ENCODE measurements at regions not wholly inside any gene's neighbourhood (a gene's known extent, or its start where the extent isn't known, plus 50 kb on each side); places are given as distances from the start of the nearest gene placed in this dataset.
"Not testable (repeated sequence)": the region's sequence is repeated elsewhere in the genome, so short reads cannot be mapped to it uniquely, and the experiment has no call there.

DNA sequence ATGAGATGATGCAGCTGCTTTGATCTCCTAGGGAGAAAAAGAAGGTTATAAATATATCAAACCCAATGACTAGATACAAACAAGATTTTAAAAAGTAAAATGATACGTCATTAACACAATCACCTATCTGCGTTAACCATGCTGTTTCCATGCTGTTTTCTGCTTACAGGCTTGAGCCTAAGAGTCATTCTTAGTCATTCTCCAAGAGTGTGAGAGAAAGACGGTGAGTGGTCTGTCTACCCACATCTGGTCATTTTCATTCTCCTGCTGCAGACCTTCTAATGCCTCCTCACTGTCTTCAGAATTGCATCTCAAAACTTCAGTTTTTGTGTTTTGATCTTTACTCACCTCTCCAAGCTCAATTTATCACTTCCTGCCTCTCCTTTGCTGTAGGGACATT is 98.0 kb upstream of the ELMO1 start:
- DNase-seq (ENCODE audit: low read depth), result no peak

DNA sequence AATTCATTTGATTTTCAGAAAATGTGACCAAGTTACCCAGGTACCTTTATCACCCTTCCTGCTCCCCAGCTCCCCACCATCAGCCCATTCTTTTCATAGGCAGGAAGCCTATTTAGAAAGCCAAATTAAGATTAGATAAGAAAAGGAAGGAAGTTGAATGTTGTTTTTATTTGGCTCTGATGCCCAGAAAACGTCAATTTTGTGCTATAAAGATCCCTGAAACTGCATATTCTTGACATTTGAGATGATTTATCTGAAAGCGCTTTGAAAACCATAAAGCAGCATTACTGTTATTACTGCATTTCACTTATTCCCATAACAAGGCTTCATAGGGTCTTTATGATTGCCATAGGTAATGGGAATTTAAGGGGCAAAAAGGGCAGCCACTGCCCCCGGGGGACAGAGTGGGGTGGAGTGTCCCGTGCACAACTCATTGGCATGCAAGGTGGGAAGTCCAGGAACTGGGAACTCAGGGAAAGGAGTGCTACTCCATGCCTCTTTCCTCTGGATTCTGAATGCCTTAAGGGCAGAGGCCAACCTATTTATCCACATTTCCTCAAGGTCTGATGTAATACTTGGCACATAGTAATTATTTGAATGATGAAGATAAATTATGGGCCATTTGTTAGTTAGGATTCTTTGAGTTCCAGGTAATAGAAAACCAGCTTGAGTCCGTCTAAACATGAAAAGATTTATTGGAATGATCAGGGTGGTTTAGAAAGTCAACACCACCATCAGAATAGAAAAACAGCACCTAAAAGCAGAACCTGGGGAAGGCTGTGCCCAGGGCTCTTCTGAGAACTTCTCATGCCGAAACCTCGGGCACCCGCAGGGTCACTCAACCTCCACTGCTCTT is 100.6 kb upstream of the ELMO1 start:
- no peak for DNase-seq (ENCODE audit: low read depth)

DNA sequence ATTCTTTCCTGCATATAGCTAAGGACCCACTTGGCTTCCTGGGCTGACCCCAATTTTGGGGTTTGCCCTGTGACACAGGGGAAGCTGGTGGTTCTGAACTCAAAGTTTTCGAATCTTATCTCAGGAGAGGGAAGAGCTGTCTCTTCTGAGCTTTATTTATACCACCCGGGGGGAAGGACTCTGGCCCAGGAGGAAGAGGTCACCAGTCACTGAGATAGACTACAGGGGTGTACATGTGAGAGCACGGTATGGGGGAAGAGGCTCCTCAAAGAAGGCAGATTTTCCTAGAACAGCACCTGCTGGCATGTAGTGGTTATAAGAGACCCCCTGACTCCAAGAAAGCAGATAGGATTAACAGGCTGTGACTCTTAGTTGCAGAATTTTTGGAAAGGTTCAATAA is 101.8 kb upstream of the ELMO1 start:
- no peak for DNase-seq (ENCODE audit: low read depth)

DNA sequence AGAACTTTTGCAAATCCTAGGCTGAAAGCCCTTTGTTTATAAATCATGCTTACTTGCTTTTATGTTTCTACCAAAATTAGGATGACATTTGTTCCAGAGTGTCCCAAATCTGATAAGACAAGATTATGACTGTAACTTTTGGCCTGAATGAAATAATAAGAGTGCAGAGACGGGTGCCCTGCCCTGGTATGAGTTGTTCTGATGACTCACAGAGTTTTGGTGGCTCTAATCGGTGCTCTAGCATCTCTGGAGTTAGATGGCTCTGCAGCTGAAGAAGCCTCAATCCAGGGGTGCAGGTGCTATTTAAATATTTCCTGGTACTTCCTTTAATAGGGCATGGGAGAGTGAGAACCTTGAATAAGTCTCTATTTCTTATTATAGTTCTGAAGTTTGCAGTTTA is 102.2 kb upstream of the ELMO1 start:
- no peak for DNase-seq (ENCODE audit: low read depth)

DNA sequence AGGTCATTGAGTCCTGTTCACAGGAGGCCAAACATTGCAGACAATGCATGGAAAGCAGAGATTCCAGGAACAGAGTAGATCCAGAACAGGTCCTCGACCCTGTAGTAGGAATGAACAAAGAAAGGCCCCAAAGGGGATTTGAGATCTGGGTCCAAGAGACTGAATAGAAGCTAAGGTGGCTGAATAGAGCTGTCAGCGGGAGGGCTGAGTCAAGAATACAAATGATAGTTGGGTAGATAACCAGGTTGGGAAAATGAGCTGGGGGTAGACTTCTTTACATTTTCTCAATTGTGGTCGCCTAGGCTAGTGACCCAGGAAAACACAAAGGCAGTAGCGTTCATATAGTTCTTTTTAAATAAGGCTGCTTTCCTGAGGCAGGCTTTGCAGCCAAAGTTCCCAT is 103.4 kb upstream of the ELMO1 start:
- no peak for DNase-seq (ENCODE audit: low read depth)

DNA sequence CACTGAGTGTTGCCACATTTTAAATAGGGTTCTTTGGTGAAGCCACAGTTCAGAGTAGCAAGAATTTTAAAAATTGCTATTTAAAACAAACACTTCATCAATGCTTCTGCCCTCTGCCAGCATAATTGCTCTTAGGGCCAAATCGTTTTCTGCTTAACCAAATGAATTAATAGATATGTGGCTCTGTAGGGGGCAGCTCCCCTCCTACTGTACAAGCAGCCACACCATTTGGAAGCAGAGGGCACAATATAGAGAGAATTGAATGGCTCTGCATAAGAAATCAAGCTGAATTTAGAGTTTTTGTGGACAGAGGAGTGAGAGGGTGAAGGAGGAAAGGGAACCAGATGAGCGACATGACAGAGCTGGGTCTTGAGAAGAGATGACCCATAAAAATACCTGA is 103.8 kb upstream of the ELMO1 start:
- DNase-seq (ENCODE audit: low read depth), result not testable (repeated sequence)

DNA sequence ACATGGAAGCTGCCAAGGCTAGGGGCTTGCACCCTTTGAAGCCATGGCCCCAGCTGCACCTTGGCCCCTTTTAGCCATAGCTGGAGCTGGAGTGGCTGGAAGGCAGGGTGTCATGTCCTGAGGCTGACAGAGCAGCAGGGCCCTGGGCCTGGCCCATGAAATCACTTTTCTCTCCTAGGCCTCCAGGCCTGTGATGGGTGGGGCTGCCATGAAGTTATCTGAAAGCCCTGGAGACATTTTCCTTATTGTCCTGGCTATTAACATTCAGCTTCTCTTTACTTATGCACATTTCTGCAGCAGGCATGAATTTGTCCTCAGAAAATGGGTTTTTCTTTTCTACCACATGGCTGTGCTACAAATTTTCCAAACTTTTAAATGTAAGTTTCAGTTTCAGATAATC is 106.9 kb upstream of the ELMO1 start:
- no peak for DNase-seq (ENCODE audit: low read depth)

DNA sequence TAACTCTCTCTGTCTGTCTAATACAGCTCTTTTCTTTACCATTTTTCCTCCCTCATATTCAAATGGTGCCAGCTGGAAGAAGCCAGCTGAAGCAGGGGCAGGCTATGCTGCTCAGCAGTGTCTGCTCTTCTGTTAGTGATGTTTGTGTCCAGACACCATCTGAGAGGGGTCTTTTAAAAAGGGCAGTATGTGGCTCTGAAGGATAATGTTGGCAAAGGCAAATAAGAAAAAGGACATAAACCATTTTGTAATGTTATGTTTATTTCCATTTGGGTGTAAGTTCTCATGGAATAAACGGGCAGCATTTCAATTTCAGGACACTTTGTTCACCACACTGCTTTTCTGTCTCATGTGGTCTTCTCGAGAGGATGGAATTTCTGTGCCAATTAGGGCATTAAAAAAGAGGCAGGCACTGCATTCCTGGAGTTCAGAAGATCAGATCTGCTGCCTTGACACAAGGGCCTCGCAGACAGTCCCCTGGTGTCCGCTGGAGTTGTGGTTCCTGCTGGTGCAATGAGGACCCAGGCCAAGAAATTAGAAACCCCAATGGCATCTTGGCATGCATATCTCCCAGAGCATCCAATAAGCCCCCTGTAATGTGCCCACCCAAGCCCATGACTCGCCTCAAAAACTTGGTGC is 109.0 kb upstream of the ELMO1 start:
- no peak for DNase-seq (ENCODE audit: low read depth)

DNA sequence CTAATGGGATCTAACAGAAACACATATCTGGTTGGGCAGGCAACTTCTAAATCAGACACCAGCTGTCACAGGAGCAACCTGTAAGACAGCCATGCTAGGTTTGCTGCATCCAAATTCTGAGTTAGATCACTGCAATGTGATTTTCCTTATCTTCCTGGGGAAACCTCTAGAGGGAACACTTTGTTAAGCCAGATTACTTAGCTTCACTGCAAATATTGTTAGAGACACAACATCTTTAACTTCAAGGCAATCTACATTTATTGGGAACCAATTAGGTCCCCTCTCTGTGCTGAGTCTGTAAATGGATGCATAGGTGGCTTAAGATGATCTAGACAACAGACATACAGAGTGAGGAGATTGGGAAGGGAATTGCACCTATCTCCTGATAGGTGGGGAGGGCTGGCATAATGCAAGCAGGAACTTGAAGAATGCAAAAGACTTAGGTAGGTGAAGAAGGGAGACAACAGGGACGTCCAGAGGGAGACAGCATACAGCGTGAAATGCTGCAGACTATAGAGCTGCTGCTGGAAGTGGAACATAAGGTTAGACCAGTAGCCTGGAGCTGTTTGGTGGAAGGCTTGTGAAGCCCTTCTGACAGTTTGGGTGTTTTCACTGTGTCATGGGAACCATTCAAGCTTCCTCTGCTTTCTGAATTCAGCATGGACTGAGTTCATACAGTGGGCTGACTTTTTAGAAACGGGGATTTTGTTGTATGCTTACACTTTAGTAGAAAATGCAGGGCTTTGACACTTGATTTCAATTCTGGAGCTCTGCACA is 109.8 kb upstream of the ELMO1 start:
- DNase-seq (ENCODE audit: low read depth), result no peak

DNA sequence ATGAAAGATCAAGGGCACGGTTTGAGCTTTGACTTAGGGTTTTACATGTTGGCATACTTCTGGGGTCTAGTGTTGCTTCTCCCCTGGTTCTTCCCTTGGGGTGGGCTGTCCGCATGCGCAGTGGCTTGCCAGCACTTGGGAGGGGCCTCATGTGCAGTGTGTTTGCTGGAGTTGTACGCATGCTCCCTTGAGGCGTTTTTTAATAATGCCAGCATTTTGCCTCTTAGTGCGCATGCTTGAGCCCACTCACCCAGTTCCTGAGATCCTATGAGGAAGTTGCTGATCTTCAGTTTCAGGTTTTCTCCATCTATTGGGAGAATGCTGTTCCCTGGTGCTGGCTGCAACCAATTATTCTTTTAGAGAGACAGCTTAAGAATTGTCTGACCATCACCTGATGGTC is 113.4 kb upstream of the GPR141 start:
- peak; percentile 49 for DNase-seq (ENCODE audit: low read depth)

DNA sequence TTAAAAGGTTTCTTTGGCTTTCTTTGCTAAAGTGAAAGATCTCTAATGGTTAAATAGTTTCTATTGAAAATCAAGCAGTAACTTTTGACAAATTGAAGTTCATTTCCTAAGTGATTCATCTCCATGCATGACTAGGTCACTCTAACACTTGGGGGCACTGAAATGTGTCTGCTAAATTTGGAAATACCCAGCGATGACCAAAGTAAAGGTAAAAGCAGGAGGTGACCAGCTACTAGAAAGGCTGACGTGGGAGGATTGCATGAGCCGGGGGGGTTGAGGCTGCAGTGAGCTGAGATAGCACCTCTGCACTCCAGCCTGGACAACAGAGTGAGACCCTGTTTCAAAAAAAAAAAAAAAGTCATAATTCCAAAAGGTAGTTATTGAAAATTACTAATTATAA is 111.8 kb upstream of the GPR141 start:
- no peak for DNase-seq (ENCODE audit: low read depth)

DNA sequence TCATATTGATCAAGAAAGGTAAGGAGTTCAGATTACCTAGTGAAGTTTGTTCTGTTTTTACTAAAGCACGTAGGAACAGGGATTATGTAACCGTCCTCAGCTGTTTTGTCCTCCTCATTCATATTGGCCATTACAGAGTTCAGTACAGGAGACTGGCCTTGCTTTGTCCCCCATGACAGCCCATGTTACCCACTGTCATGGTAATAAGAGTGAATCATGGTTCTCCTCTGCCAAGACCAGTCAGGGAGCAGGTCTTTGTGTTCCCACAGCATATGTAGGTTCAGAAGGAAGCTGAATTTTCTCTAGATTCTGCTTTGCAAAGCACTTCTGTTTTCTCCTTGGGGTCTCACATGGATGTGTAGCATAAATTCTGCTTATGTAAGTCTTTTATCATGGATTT is 106.2 kb upstream of the GPR141 start:
- DNase-seq (ENCODE audit: low read depth), result no peak

DNA sequence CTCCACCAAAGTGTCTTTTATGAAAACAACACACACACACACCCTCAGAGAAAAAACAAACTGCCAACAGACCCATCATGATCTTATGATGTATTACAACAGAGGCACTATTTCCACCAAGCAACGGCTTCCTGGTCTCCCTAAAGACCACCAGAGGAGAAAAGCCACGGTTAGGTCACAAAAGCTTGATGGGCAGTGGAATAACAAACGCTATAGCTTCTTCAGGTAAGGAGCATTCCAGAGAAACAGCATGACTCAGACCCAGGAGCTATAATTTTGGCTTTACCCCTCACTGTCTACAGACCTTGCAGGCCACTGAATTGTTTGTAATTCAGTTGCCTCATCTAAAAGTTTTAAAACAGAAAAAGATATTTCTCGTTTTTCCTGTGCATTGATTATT is 105.7 kb upstream of the GPR141 start:
- no peak for DNase-seq (ENCODE audit: low read depth)

DNA sequence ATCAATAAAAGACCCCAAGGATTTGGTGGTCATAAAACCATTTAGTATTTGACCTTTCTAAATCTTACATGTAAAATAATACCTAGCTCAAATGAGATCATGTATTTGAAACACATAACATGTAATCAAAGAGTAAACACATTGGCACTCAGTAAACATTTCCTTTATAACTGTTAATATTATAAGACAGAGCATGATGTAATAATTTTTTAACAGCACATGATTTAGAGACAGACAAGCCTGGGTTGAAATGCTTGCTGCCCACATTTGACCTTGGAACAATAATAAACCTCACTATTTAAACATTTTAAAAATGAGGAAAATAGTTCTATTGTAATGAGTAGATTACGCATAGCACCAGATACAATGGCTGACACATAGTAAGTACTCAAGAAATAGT is 105.2 kb upstream of the GPR141 start:
- no peak for DNase-seq (ENCODE audit: low read depth)

DNA sequence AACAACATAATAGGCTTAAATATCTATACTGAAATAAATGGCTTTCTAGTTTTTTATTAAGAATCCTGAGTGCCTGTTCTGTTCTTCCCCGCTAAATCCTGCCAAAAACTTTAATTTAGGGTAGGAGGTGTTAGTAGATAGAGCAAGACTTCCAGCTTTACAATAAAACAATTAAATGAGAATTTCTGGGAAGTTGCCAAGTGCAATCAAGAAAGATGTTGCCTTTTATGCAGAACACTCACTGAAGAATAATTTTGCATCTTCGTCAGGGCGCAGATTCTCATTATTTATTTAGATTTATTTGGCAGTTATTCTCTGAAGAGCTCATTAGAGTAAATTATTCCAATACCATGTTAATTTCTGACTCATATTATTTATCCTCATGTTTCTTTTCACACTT is 103.2 kb upstream of the GPR141 start:
- DNase-seq (ENCODE audit: low read depth), result no peak

DNA sequence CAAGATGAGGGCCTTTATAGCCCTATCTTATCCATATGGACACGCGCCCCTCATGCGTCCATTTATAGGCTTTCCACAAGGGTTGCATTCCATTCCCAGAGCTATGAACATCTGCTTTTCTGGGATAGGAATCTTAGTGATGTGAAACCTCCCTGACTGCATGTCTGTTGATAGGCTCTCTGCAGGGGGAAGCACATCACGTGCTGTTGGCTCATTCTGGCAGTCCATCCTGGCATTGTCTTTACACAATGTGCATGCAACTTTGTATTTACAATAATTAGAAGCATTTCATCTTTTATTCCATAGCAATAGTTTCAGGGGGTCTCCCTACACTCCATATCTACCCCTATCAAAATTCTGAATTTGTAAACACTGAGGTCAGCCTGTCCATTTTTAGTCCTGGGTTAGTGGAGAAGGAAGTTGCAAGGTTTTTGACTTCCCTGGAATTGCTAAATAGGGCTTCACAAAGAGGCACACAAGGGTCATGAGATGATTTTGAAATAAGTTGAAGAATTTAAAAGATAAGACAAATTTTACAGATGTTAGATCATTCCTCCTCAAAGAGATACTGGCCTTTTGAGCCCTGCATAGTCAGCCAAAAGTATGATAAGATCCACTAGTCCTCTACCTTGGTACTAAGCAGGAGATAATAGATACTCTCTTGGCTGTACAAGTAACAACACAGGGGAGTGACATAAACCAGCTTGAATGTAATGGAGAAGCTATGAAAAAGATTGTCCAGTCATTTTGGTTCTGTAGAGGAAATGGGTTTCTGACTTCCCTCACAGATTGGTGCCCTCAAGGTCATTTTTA is 98.7 kb upstream of the GPR141 start:
- not testable (repeated sequence) for DNase-seq (ENCODE audit: low read depth)

DNA sequence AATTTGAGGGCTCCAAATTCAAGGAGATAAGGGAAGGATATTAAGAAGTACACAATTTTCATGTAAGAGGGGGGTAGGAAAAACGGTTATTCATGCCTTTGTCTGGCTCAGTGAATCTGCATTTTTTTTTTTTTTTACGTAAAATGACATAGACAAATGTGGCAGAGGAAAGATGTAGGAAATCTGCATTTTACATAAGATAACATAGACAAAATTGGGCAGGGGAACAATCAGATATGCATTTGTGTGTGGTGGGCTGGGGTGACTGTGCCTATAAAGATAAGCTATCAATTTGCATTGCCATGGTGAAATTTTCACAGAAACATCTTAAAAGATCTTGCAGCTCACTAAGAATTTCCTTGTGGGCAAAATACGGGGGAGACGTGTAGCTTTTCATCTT is 92.7 kb upstream of the GPR141 start:
- DNase-seq (ENCODE audit: low read depth), result no peak

DNA sequence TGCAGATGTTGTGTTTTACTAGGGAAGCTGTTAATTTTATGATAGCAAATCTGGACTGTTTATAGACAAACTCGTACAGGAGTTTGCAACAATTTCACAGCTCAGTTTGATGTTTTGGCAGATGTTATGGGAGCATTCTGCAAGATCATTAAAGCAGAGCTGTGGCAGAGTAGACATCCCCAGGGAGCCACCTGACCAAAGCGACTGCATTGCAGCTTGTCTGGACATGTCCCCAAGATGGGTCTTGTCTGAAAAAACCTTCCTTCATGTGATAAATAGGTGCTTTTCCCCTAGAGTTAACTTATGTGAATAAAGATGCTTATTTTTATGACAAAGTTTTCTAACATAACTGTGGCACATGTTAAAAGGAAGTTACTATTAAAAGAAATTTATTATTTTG is 91.2 kb upstream of the GPR141 start:
- DNase-seq (ENCODE audit: low read depth), result no peak

DNA sequence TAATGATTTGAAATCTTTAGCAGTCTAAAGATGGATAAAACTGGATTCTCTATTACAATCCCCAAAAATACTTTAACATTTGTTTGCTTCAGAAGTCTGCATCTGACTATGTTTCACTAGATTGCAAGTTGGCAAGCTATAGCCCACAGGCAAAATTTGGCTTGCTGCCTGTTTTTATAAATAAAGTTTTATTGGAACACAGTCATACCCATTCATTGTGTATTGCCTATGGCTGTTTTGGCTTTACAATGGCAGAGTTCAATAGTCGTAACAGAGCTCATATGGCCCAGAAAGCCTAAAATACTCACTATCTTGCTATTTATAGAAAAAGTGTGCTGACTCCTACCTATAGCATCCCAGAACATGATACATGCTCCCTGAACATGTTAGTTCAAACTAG is 89.0 kb upstream of the GPR141 start:
- DNase-seq (ENCODE audit: low read depth), result no peak

DNA sequence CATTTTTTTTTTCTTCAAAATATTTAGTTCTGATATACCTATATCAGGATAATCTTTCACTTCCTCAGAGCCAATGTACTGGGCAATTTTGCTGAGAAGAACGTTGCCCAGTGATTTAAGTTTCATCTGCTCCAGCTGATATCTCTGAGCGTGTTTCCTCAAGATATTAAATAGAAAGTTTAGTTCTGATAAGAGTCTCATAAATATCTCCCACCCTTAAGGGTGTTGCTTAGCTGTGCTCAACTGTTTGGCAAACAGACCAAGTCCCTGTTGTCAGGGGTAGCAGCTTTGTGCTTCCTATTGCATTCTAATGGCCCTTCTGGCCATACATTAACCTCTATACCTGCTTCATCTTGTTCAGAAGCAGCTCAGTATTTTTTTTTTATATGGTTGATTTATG is 84.7 kb upstream of the GPR141 start:
- no peak for DNase-seq (ENCODE audit: low read depth)

DNA sequence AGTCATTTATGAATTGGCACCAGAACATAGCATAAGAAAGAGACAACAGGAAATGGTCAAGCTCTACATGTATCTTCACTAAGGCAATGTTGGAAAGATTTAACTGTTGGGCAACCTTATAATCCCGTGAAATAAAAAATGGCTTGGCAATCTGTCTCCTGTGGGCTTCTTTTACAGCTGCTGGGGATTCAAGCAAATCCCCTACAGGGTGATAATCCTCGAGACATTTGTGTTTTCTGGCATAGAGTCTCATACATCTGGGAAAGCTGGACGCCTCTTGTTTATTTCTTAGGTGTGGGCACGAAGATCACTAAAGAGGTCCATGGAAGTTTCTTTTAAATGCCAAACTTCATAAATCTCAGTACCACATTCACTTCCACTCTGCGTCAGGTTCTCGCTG is 82.2 kb upstream of the GPR141 start:
- no peak for DNase-seq (ENCODE audit: low read depth)

DNA sequence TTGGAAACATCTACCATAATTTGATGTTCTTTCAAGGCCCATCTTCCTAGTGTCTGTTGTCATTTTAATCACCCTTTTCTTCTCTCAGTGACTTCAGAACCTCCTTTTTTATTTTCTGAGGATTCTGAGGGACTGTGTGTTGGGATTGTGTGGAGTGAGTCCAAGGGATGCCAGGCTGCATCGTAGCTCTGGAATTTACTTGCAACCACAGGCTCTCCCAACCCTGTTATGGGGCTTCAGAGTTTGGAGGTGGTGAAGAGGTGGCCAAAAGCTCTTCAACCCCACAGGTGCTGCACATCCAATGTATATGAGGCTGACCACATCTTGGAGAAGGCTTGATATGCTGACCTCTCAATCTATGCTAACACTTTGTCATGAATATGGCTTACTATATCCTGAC is 79.5 kb upstream of the GPR141 start:
- DNase-seq (ENCODE audit: low read depth), result no peak
